ENCODE measurements at regions not wholly inside any gene's neighbourhood (a gene's known extent, or its start where the extent isn't known, plus 50 kb on each side); places are given as distances from the start of the nearest gene placed in this dataset.

- no peak for DNase-seq
- no peaks in the 10 kb centered on the region for H3K27me3 ChIP-seq (ENCODE audit: insufficient read depth)
- no peak overlapping the region for H3K27ac ChIP-seq (ENCODE audit: low read depth in 2 of 2, low read length in 1 of 2)
- H3K9me2 ChIP-seq, result no peaks in the 10 kb centered on the region
- no peaks in the 10 kb centered on the region for H3K9me3 ChIP-seq
- no peaks in the 10 kb centered on the region for H3K36me3 ChIP-seq (replicated peaks in 1 of 2; ENCODE audit: control insufficient read depth in 1 of 2, insufficient read depth in 2 of 2, low read length in 1 of 2)
- no peak overlapping the region for H3K9ac ChIP-seq
- H3K4me3 ChIP-seq (ENCODE audit: low read depth in 2 of 2, low read length in 1 of 2), result no peak overlapping the region
- no peaks in the 10 kb centered on the region; a peak in 1 of 4 replicates for H3K4me1 ChIP-seq (ENCODE audit: control insufficient read depth in 1 of 2, insufficient read depth in 2 of 2, low read depth in 1 of 2, low read length in 1 of 2)
- ChIA-PET CTCF (no interaction called here), POLR2A (no interaction called here)
- H3K4me2 ChIP-seq, result no peak overlapping the region
- no peaks in the 10 kb centered on the region for H4K20me1 ChIP-seq (ENCODE audit: insufficient read depth)
- no peak for TF ChIP-seq EP300 (IDR thresholded peaks at IDR 0.05; ENCODE audit: borderline replicate concordance in 1 of 2, low read depth in 1 of 2, low read length in 1 of 2)
- TF ChIP-seq RXRA (IDR thresholded peaks at IDR 0.05; ENCODE audit: borderline replicate concordance, low read depth), result no peak
- no peak for TF ChIP-seq TAF1 (IDR thresholded peaks at IDR 0.05; ENCODE audit: borderline replicate concordance, low read depth, low read length)
- no peak for TF ChIP-seq GABPA (IDR thresholded peaks at IDR 0.05; ENCODE audit: low read depth)
- TF ChIP-seq GATA2 (CRISPR knock-in tag; IDR thresholded peaks at IDR 0.05), result no peak
- TF ChIP-seq PBX3 (IDR thresholded peaks at IDR 0.05), result no peak
- TF ChIP-seq FOSL2 (IDR thresholded peaks at IDR 0.05; ENCODE audit: borderline replicate concordance, low read depth), result no peak
- TF ChIP-seq RFX5 (IDR thresholded peaks at IDR 0.05; ENCODE audit: low read length), result no peak
- TF ChIP-seq POLR2AphosphoS5 (IDR thresholded peaks at IDR 0.05; ENCODE audit: low read depth, low read length), result no peak
- TF ChIP-seq SIN3A (IDR thresholded peaks at IDR 0.05; ENCODE audit: borderline replicate concordance, low read depth, low read length), result no peak
- no peak for TF ChIP-seq RAD21 (IDR thresholded peaks at IDR 0.05; ENCODE audit: low read length)
- no peak for TF ChIP-seq MEF2A (IDR thresholded peaks at IDR 0.05; ENCODE audit: borderline replicate concordance, low read depth)
- TF ChIP-seq FOXM1 (IDR thresholded peaks at IDR 0.05; ENCODE audit: low read depth), result no peak
- no peak for TF ChIP-seq SMC3 (IDR thresholded peaks at IDR 0.05; ENCODE audit: low read depth, low read length)
- no peak for TF ChIP-seq NFIC (IDR thresholded peaks at IDR 0.05; ENCODE audit: borderline replicate concordance)
- no peak for TF ChIP-seq TEAD4 (IDR thresholded peaks at IDR 0.05; ENCODE audit: borderline replicate concordance, insufficient read depth)
- TF ChIP-seq, protein P1, sequence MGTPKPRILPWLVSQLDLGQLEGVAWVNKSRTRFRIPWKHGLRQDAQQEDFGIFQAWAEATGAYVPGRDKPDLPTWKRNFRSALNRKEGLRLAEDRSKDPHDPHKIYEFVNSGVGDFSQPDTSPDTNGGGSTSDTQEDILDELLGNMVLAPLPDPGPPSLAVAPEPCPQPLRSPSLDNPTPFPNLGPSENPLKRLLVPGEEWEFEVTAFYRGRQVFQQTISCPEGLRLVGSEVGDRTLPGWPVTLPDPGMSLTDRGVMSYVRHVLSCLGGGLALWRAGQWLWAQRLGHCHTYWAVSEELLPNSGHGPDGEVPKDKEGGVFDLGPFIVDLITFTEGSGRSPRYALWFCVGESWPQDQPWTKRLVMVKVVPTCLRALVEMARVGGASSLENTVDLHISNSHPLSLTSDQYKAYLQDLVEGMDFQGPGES (IDR thresholded peaks at IDR 0.05; ENCODE audit: low read depth, low read length), result no peak
- no peaks in the 10 kb centered on the region for H3K79me2 ChIP-seq (ENCODE audit: insufficient read depth)
- no peak overlapping the region for H2AFZ ChIP-seq (ENCODE audit: low read depth)
- no peaks in the 10 kb centered on the region for H3F3A ChIP-seq (replicated peaks; ENCODE audit: insufficient read depth)
- WGBS (ENCODE audit: low lambda C conversion rate), result 68% methylated on average over 5 of the region's 6 CpGs
Observed at GRCh38 chr12:5268424-5269210, 163.3 kb upstream of the NTF3 start.

DNA sequence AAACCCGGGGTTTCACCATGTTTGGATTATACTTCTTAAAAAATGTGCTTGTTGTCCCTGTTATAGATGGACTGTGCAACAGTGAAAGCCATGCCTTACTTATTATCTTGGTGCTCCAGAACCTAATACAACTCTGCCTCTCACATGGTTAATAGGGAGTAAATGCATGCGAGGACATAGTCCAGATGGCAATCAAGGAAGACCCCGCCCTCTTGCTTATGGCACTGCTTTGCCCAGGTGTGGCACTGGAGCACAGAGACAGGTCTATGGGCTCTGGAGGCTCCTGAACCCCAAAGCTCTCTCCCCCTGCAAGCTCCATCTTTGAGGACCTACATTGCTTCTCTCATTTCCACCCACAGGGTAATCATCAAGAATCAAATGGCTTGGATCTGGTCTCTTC, 162.1 kb upstream of the NTF3 start:
- Histone ChIP-seq H3K4me2 (no peak overlapping the region), H3K79me2 (ENCODE audit: insufficient read depth) (no peaks in the 10 kb centered on the region), H3K9me3 (no peaks in the 10 kb centered on the region), H2AFZ (ENCODE audit: low read depth) (no peak overlapping the region), H3K9me2 (no peaks in the 10 kb centered on the region), H4K20me1 (ENCODE audit: insufficient read depth) (no peaks in the 10 kb centered on the region), H3K27me3 (ENCODE audit: insufficient read depth) (no peaks in the 10 kb centered on the region), H3K9ac (no peak overlapping the region), H3K4me1 (ENCODE audit: control insufficient read depth in 1 of 2, insufficient read depth in 2 of 2, low read depth in 1 of 2, low read length in 1 of 2) (no peaks in the 10 kb centered on the region; a peak in 1 of 4 replicates), H3K4me3 (ENCODE audit: low read depth in 2 of 2, low read length in 1 of 2) (no peak overlapping the region), H3K27ac (ENCODE audit: low read depth in 2 of 2, low read length in 1 of 2) (no peak overlapping the region), H3K36me3 (replicated peaks in 1 of 2; ENCODE audit: control insufficient read depth in 1 of 2, insufficient read depth in 2 of 2, low read length in 1 of 2) (no peaks in the 10 kb centered on the region), H3F3A (replicated peaks; ENCODE audit: insufficient read depth) (no peaks in the 10 kb centered on the region)
- POLR2A ChIA-PET, result no interaction called here
- no peak for DNase-seq
- WGBS (ENCODE audit: low lambda C conversion rate), result 28% methylated on average over 1 of the region's 3 CpGs
- CTCF ChIA-PET, result no interaction called here
- TF ChIP-seq MAX (IDR thresholded peaks at IDR 0.05; ENCODE audit: low read depth) (no peak), PBX3 (IDR thresholded peaks at IDR 0.05) (no peak), NFIC (IDR thresholded peaks at IDR 0.05; ENCODE audit: borderline replicate concordance) (no peak), GABPA (IDR thresholded peaks at IDR 0.05; ENCODE audit: low read depth) (no peak), MXI1 (IDR thresholded peaks at IDR 0.05; ENCODE audit: low read depth, low read length) (no peak), RAD21 (IDR thresholded peaks at IDR 0.05; ENCODE audit: low read length) (no peak), ELF1 (IDR thresholded peaks at IDR 0.05) (no peak), TCF12 (IDR thresholded peaks at IDR 0.05) (no peak), FOXM1 (IDR thresholded peaks at IDR 0.05; ENCODE audit: low read depth) (no peak), USF1 (IDR thresholded peaks at IDR 0.05; ENCODE audit: borderline replicate concordance, low read depth) (no peak)
- TF ChIP-seq, protein P2, sequence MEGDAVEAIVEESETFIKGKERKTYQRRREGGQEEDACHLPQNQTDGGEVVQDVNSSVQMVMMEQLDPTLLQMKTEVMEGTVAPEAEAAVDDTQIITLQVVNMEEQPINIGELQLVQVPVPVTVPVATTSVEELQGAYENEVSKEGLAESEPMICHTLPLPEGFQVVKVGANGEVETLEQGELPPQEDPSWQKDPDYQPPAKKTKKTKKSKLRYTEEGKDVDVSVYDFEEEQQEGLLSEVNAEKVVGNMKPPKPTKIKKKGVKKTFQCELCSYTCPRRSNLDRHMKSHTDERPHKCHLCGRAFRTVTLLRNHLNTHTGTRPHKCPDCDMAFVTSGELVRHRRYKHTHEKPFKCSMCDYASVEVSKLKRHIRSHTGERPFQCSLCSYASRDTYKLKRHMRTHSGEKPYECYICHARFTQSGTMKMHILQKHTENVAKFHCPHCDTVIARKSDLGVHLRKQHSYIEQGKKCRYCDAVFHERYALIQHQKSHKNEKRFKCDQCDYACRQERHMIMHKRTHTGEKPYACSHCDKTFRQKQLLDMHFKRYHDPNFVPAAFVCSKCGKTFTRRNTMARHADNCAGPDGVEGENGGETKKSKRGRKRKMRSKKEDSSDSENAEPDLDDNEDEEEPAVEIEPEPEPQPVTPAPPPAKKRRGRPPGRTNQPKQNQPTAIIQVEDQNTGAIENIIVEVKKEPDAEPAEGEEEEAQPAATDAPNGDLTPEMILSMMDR (IDR thresholded peaks at IDR 0.05), result no peak
